ENCODE measurements at regions not wholly inside any gene's neighbourhood (a gene's known extent, or its start where the extent isn't known, plus 50 kb on each side); places are given as distances from the start of the nearest gene placed in this dataset.

DNA sequence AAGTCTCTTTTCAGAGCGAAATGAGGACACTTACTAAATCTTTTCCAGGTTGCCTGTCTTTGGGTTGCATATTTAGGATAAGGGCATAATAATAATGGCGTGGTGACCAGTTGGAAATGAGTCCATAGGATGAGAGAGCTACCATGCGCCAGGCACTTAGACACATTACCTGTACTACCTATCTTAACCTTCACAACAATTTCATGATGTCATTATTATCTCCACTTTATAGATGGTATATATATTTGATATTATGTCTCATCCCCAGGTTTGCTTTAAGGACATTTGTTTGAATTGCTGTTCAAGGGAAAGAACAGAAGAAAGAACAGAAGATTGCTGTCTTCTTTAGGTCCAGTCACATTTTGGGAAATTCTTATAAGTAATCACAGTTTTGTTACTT lies 182.0 kb upstream of the STARD13 start:
- no peak overlapping the region for H3K4me2 ChIP-seq (ENCODE audit: low read length)

DNA sequence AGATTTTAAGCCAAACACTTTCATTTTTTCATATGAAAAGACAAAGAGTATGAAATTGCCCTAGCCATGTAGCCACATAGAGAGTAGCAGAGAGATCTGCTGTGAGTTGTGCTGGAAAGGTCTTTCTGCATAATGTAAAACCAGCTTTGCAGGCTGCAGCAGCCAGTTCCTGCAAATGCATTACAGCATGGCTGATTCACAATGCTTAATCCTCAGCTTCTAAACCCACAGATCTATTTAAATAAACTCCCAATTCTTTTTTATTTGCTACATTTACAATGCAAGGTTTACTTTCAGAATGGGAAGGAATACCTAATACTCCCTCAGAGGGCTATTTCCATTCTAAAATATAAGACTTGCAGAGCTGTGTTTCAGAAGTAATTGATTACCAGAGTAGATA lies 185.6 kb upstream of the STARD13 start:
- Histone ChIP-seq H3F3A (ENCODE audit: insufficient read depth, low read length, poor library complexity, severe bottlenecking) (no peaks in the 10 kb centered on the region), H3K27me3 (ENCODE audit: insufficient read depth, low read depth, low read length) (no peaks in the 10 kb centered on the region), H3K9ac (ENCODE audit: low read length) (no peak overlapping the region), H3K4me3 (ENCODE audit: low read length) (no peak overlapping the region), H2AFZ (ENCODE audit: low read depth, low read length) (no peak overlapping the region), H3K9me2 (ENCODE audit: insufficient read depth, low read length) (no peaks in the 10 kb centered on the region), H3K4me2 (ENCODE audit: low read length) (no peak overlapping the region), H3K79me2 (replicated peaks; ENCODE audit: insufficient read depth, low read length) (no peaks in the 10 kb centered on the region), H3K9me3 (ENCODE audit: low read length) (no peaks in the 10 kb centered on the region), H3K36me3 (ENCODE audit: insufficient read depth, low read length) (no peaks in the 10 kb centered on the region), H3K27ac (ENCODE audit: low read length) (no peak overlapping the region), H4K20me1 (ENCODE audit: insufficient read depth) (no peaks in the 10 kb centered on the region)
- TF ChIP-seq, protein P1, sequence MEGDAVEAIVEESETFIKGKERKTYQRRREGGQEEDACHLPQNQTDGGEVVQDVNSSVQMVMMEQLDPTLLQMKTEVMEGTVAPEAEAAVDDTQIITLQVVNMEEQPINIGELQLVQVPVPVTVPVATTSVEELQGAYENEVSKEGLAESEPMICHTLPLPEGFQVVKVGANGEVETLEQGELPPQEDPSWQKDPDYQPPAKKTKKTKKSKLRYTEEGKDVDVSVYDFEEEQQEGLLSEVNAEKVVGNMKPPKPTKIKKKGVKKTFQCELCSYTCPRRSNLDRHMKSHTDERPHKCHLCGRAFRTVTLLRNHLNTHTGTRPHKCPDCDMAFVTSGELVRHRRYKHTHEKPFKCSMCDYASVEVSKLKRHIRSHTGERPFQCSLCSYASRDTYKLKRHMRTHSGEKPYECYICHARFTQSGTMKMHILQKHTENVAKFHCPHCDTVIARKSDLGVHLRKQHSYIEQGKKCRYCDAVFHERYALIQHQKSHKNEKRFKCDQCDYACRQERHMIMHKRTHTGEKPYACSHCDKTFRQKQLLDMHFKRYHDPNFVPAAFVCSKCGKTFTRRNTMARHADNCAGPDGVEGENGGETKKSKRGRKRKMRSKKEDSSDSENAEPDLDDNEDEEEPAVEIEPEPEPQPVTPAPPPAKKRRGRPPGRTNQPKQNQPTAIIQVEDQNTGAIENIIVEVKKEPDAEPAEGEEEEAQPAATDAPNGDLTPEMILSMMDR (IDR thresholded peaks at IDR 0.05; ENCODE audit: poor library complexity, severe bottlenecking) = no peak
- TF ChIP-seq EZH2 (IDR thresholded peaks at IDR 0.05; ENCODE audit: borderline replicate concordance, insufficient read depth, low read length, poor library complexity, severe bottlenecking) (no peak), SMC3 (conservative IDR thresholded peaks at IDR 0.05; ENCODE audit: poor library complexity) (no peak), MXI1 (conservative IDR thresholded peaks at IDR 0.05; ENCODE audit: poor library complexity, severe bottlenecking) (no peak), POLR2AphosphoS5 (IDR thresholded peaks at IDR 0.05) (no peak), EP300 (conservative IDR thresholded peaks at IDR 0.05; ENCODE audit: poor library complexity, severe bottlenecking) (no peak), TAF1 (IDR thresholded peaks at IDR 0.05; ENCODE audit: low read depth) (no peak), RAD21 (conservative IDR thresholded peaks at IDR 0.05) (no peak)
- TF ChIP-seq, protein P2, sequence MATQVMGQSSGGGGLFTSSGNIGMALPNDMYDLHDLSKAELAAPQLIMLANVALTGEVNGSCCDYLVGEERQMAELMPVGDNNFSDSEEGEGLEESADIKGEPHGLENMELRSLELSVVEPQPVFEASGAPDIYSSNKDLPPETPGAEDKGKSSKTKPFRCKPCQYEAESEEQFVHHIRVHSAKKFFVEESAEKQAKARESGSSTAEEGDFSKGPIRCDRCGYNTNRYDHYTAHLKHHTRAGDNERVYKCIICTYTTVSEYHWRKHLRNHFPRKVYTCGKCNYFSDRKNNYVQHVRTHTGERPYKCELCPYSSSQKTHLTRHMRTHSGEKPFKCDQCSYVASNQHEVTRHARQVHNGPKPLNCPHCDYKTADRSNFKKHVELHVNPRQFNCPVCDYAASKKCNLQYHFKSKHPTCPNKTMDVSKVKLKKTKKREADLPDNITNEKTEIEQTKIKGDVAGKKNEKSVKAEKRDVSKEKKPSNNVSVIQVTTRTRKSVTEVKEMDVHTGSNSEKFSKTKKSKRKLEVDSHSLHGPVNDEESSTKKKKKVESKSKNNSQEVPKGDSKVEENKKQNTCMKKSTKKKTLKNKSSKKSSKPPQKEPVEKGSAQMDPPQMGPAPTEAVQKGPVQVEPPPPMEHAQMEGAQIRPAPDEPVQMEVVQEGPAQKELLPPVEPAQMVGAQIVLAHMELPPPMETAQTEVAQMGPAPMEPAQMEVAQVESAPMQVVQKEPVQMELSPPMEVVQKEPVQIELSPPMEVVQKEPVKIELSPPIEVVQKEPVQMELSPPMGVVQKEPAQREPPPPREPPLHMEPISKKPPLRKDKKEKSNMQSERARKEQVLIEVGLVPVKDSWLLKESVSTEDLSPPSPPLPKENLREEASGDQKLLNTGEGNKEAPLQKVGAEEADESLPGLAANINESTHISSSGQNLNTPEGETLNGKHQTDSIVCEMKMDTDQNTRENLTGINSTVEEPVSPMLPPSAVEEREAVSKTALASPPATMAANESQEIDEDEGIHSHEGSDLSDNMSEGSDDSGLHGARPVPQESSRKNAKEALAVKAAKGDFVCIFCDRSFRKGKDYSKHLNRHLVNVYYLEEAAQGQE (IDR thresholded peaks at IDR 0.05; ENCODE audit: borderline replicate concordance) = no peak

More for the DNA sequence above, 182.0 kb upstream of the STARD13 start:
- Histone ChIP-seq H3K27ac (ENCODE audit: low read length) (no peak overlapping the region), H3K79me2 (replicated peaks; ENCODE audit: insufficient read depth, low read length) (no peaks in the 10 kb centered on the region), H3K9me3 (ENCODE audit: low read length) (no peaks in the 10 kb centered on the region), H3K4me3 (ENCODE audit: low read length) (no peak overlapping the region), H3F3A (ENCODE audit: insufficient read depth, low read length, poor library complexity, severe bottlenecking) (no peaks in the 10 kb centered on the region), H3K9ac (ENCODE audit: low read length) (no peak overlapping the region), H2AFZ (ENCODE audit: low read depth, low read length) (no peak overlapping the region), H4K20me1 (ENCODE audit: insufficient read depth) (no peaks in the 10 kb centered on the region), H3K27me3 (ENCODE audit: insufficient read depth, low read depth, low read length) (no peaks in the 10 kb centered on the region), H3K9me2 (ENCODE audit: insufficient read depth, low read length) (no peaks in the 10 kb centered on the region), H3K36me3 (ENCODE audit: insufficient read depth, low read length) (no peaks in the 10 kb centered on the region)
- TF ChIP-seq RAD21 (conservative IDR thresholded peaks at IDR 0.05) = no peak
- TF ChIP-seq EP300 (conservative IDR thresholded peaks at IDR 0.05; ENCODE audit: poor library complexity, severe bottlenecking) = no peak
- TF ChIP-seq, protein P2 (IDR thresholded peaks at IDR 0.05; ENCODE audit: borderline replicate concordance) = no peak
- TF ChIP-seq POLR2AphosphoS5 (IDR thresholded peaks at IDR 0.05) = no peak
- TF ChIP-seq MXI1 (conservative IDR thresholded peaks at IDR 0.05; ENCODE audit: poor library complexity, severe bottlenecking) = no peak
- TF ChIP-seq, protein P1 (IDR thresholded peaks at IDR 0.05; ENCODE audit: poor library complexity, severe bottlenecking) = no peak
- TF ChIP-seq TAF1 (IDR thresholded peaks at IDR 0.05; ENCODE audit: low read depth) = no peak
- TF ChIP-seq SMC3 (conservative IDR thresholded peaks at IDR 0.05; ENCODE audit: poor library complexity) = no peak
- TF ChIP-seq EZH2 (IDR thresholded peaks at IDR 0.05; ENCODE audit: borderline replicate concordance, insufficient read depth, low read length, poor library complexity, severe bottlenecking) = no peak
